ENCODE measurements at regions not wholly inside any gene's neighbourhood (a gene's known extent, or its start where the extent isn't known, plus 50 kb on each side); places are given as distances from the start of the nearest gene placed in this dataset.

GRCh38 chr5:8580298-8580697 lies 711.4 kb downstream of the MTRR start:
- no peak for DNase-seq

- DNase-seq, result no peak
These were observed 712.1 kb downstream of the MTRR start for GRCh38 chr5:8581047-8581446.

- DNase-seq, result no peak
These were observed 716.5 kb downstream of the MTRR start for GRCh38 chr5:8585230-8586018.

- no peak for DNase-seq
These were observed 722.0 kb downstream of the MTRR start for GRCh38 chr5:8590959-8591358.

GRCh38 chr5:8598356-8598755 lies 729.4 kb downstream of the MTRR start:
- no peak for DNase-seq

- no peak for DNase-seq
These were observed 730.0 kb downstream of the MTRR start for GRCh38 chr5:8598996-8599395.

- DNase-seq, result no peak
These were observed 731.9 kb downstream of the MTRR start for GRCh38 chr5:8600843-8601242.

GRCh38 chr5:8601831-8602354 lies 732.9 kb downstream of the MTRR start:
- no peak for DNase-seq

GRCh38 chr5:8606231-8606630 lies 737.3 kb downstream of the MTRR start:
- DNase-seq, result no peak

- DNase-seq, result no peak
These were observed 742.1 kb downstream of the MTRR start for GRCh38 chr5:8611067-8611466.

- DNase-seq, result no peak
These were observed 744.2 kb downstream of the MTRR start for GRCh38 chr5:8613078-8613685.

GRCh38 chr5:8615142-8615858 lies 746.4 kb downstream of the MTRR start:
- no peak for DNase-seq

- no peak for DNase-seq
These were observed 759.6 kb downstream of the MTRR start for GRCh38 chr5:8628521-8628920.

GRCh38 chr5:8633259-8633658 lies 764.3 kb downstream of the MTRR start:
- DNase-seq, result no peak

GRCh38 chr5:8633696-8634095 lies 764.7 kb downstream of the MTRR start:
- DNase-seq, result no peak

- no peak for DNase-seq
These were observed 765.3 kb downstream of the MTRR start for GRCh38 chr5:8634219-8634618.

- DNase-seq, result no peak
These were observed 773.0 kb downstream of the MTRR start for GRCh38 chr5:8641786-8642505.

GRCh38 chr5:8644377-8644776 lies 775.4 kb downstream of the MTRR start:
- no peak for DNase-seq

GRCh38 chr5:8647111-8647510 lies 778.2 kb downstream of the MTRR start:
- DNase-seq, result no peak

GRCh38 chr5:8650186-8650585 lies 781.2 kb downstream of the MTRR start:
- no peak for DNase-seq

- DNase-seq, result no peak
These were observed 791.4 kb downstream of the MTRR start for GRCh38 chr5:8660133-8660893.

- no peak for DNase-seq
These were observed 794.4 kb downstream of the MTRR start for GRCh38 chr5:8663374-8663773.
